ENCODE measurements at regions not wholly inside any gene's neighbourhood (a gene's known extent, or its start where the extent isn't known, plus 50 kb on each side); places are given as distances from the start of the nearest gene placed in this dataset.

- Histone ChIP-seq H4K20me1 (ENCODE audit: insufficient read depth) (no peaks in the 10 kb centered on the region), H3K27ac (ENCODE audit: low read length) (no peak overlapping the region), H2AFZ (ENCODE audit: low read depth, low read length) (no peak overlapping the region), H3F3A (ENCODE audit: insufficient read depth, low read length, poor library complexity, severe bottlenecking) (no peaks in the 10 kb centered on the region), H3K79me2 (replicated peaks; ENCODE audit: insufficient read depth, low read length) (no peaks in the 10 kb centered on the region), H3K9me2 (ENCODE audit: insufficient read depth, low read length) (no peaks in the 10 kb centered on the region), H3K4me2 (ENCODE audit: low read length) (no peak overlapping the region), H3K9me3 (ENCODE audit: low read length) (no peaks in the 10 kb centered on the region), H3K4me3 (ENCODE audit: low read length) (no peak overlapping the region), H3K27me3 (ENCODE audit: insufficient read depth, low read depth, low read length) (no peaks in the 10 kb centered on the region), H3K9ac (ENCODE audit: low read length) (no peak overlapping the region), H3K36me3 (ENCODE audit: insufficient read depth, low read length) (no peaks in the 10 kb centered on the region)
- no peak for TF ChIP-seq MXI1 (conservative IDR thresholded peaks at IDR 0.05; ENCODE audit: poor library complexity, severe bottlenecking)
- no peak for TF ChIP-seq EP300 (conservative IDR thresholded peaks at IDR 0.05; ENCODE audit: poor library complexity, severe bottlenecking)
- no peak for TF ChIP-seq SMC3 (conservative IDR thresholded peaks at IDR 0.05; ENCODE audit: poor library complexity)
- no peak for TF ChIP-seq TAF1 (IDR thresholded peaks at IDR 0.05; ENCODE audit: low read depth)
- TF ChIP-seq RAD21 (conservative IDR thresholded peaks at IDR 0.05) = no peak
- no peak for TF ChIP-seq POLR2AphosphoS5 (IDR thresholded peaks at IDR 0.05)
- TF ChIP-seq CTCF (IDR thresholded peaks at IDR 0.05; ENCODE audit: poor library complexity, severe bottlenecking) = no peak
- TF ChIP-seq REST (IDR thresholded peaks at IDR 0.05; ENCODE audit: borderline replicate concordance) = no peak
- TF ChIP-seq EZH2 (IDR thresholded peaks at IDR 0.05; ENCODE audit: borderline replicate concordance, insufficient read depth, low read length, poor library complexity, severe bottlenecking) = no peak
Observed at GRCh38 chr5:89208811-89209210, 325.8 kb upstream of the MEF2C start.

GRCh38 chr5:89208392-89208791 is 325.4 kb upstream of the MEF2C start:
- H3K27ac ChIP-seq (ENCODE audit: low read length) = no peak overlapping the region
- no peaks in the 10 kb centered on the region for H3F3A ChIP-seq (ENCODE audit: insufficient read depth, low read length, poor library complexity, severe bottlenecking)
- no peaks in the 10 kb centered on the region for H4K20me1 ChIP-seq (ENCODE audit: insufficient read depth)
- no peaks in the 10 kb centered on the region for H3K27me3 ChIP-seq (ENCODE audit: insufficient read depth, low read depth, low read length)
- H3K9me3 ChIP-seq (ENCODE audit: low read length) = no peaks in the 10 kb centered on the region
- H3K9ac ChIP-seq (ENCODE audit: low read length) = no peak overlapping the region
- H2AFZ ChIP-seq (ENCODE audit: low read depth, low read length) = no peak overlapping the region
- H3K4me3 ChIP-seq (ENCODE audit: low read length) = no peak overlapping the region
- H3K36me3 ChIP-seq (ENCODE audit: insufficient read depth, low read length) = no peaks in the 10 kb centered on the region
- H3K79me2 ChIP-seq (replicated peaks; ENCODE audit: insufficient read depth, low read length) = no peaks in the 10 kb centered on the region
- no peaks in the 10 kb centered on the region for H3K9me2 ChIP-seq (ENCODE audit: insufficient read depth, low read length)
- no peak for TF ChIP-seq REST (IDR thresholded peaks at IDR 0.05; ENCODE audit: borderline replicate concordance)
- no peak for TF ChIP-seq RAD21 (conservative IDR thresholded peaks at IDR 0.05)
- TF ChIP-seq CTCF (IDR thresholded peaks at IDR 0.05; ENCODE audit: poor library complexity, severe bottlenecking) = no peak
- TF ChIP-seq SMC3 (conservative IDR thresholded peaks at IDR 0.05; ENCODE audit: poor library complexity) = no peak
- TF ChIP-seq EP300 (conservative IDR thresholded peaks at IDR 0.05; ENCODE audit: poor library complexity, severe bottlenecking) = no peak
- TF ChIP-seq TAF1 (IDR thresholded peaks at IDR 0.05; ENCODE audit: low read depth) = no peak
- no peak overlapping the region for H3K4me2 ChIP-seq (ENCODE audit: low read length)

Measured in neural cell (in vitro differentiated cells).